Fibroblast of lung (primary cell): ENCODE measurements at regions not wholly inside any gene's neighbourhood (a gene's known extent, or its start where the extent isn't known, plus 50 kb on each side); places are given as distances from the start of the nearest gene placed in this dataset.

Experiments
- EZH2 ChIP-seq: IDR thresholded peaks from 2 replicates; pipeline ENCODE4 v1.5.1; 2012; ENCODE audit warnings: low read length, control low read depth, mild to moderate bottlenecking; ENCODE audit errors: missing control alignments
- TF ChIP-seq, protein P1 (sequence below), 2 donors: IDR thresholded peaks in 1 of 2; conservative IDR thresholded peaks in 1 of 2; 1 replicate in 1 of 2; 2 replicates in 1 of 2; pipeline ENCODE4 v1.5.1; 2011 to 2012; ENCODE audit warnings: low read length in 2 of 2, control low read depth in 1 of 2, inconsistent platforms in 1 of 2, low read depth in 1 of 2, mild to moderate bottlenecking in 1 of 2

GRCh38 chr3:19074257-19074900, 73.9 kb upstream of the KCNH8 start:
- TF ChIP-seq, protein P1, sequence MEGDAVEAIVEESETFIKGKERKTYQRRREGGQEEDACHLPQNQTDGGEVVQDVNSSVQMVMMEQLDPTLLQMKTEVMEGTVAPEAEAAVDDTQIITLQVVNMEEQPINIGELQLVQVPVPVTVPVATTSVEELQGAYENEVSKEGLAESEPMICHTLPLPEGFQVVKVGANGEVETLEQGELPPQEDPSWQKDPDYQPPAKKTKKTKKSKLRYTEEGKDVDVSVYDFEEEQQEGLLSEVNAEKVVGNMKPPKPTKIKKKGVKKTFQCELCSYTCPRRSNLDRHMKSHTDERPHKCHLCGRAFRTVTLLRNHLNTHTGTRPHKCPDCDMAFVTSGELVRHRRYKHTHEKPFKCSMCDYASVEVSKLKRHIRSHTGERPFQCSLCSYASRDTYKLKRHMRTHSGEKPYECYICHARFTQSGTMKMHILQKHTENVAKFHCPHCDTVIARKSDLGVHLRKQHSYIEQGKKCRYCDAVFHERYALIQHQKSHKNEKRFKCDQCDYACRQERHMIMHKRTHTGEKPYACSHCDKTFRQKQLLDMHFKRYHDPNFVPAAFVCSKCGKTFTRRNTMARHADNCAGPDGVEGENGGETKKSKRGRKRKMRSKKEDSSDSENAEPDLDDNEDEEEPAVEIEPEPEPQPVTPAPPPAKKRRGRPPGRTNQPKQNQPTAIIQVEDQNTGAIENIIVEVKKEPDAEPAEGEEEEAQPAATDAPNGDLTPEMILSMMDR (conservative IDR thresholded peaks at IDR 0.05 in 1 of 2, IDR thresholded peaks at IDR 0.05 in 1 of 2; ENCODE audit: low read depth in 1 of 2, low read length in 2 of 2) = no peak
- TF ChIP-seq EZH2 = no peak
